Mucosa of gallbladder (tissue), 1 donor: ENCODE measurements at regions not wholly inside any gene's neighbourhood (a gene's known extent, or its start where the extent isn't known, plus 50 kb on each side); places are given as distances from the start of the nearest gene placed in this dataset.

Experiments
- DNase-seq: peaks from one replicate; pipeline ENCODE4 v3.0.0-alpha.2; 2020; ENCODE audit warnings: low spot score
- donor health status: DM: no; HTN: no; CAD: no.

GRCh38 chr2:54360055-54360792, 95.9 kb upstream of the SPTBN1 start:
- DNase-seq: no peak

GRCh38 chr2:54364409-54364808, 91.7 kb upstream of the SPTBN1 start:
- DNase-seq: no peak

- DNase-seq: no peak
Observed at GRCh38 chr2:54365661-54366060, 90.5 kb upstream of the SPTBN1 start.

GRCh38 chr2:54366487-54367280, 89.4 kb upstream of the SPTBN1 start:
- DNase-seq: no peak

- no peak for DNase-seq
Observed at GRCh38 chr2:54370405-54371104, 85.6 kb upstream of the SPTBN1 start.

GRCh38 chr2:54371460-54372065, 84.6 kb upstream of the SPTBN1 start:
- DNase-seq: no peak

- no peak for DNase-seq
Observed at GRCh38 chr2:54372361-54372760, 83.8 kb upstream of the SPTBN1 start.

GRCh38 chr2:54373855-54374254, 82.3 kb upstream of the SPTBN1 start:
- DNase-seq: no peak

GRCh38 chr2:54374591-54375364, 81.3 kb upstream of the SPTBN1 start:
- DNase-seq: no peak

- no peak for DNase-seq
Observed at GRCh38 chr2:54377451-54377850, 78.7 kb upstream of the SPTBN1 start.

GRCh38 chr2:54377901-54378493, 78.1 kb upstream of the SPTBN1 start:
- no peak for DNase-seq

- DNase-seq: no peak
Observed at GRCh38 chr2:54380670-54381069, 75.5 kb upstream of the SPTBN1 start.

GRCh38 chr2:54381293-54381692, 74.8 kb upstream of the SPTBN1 start:
- no peak for DNase-seq

- DNase-seq: no peak
Observed at GRCh38 chr2:54382601-54383000, 73.5 kb upstream of the SPTBN1 start.

- DNase-seq: no peak
Observed at GRCh38 chr2:54384301-54385203, 71.6 kb upstream of the SPTBN1 start.

GRCh38 chr2:54385271-54385670, 70.9 kb upstream of the SPTBN1 start:
- no peak for DNase-seq

GRCh38 chr2:54386585-54386984, 69.5 kb upstream of the SPTBN1 start:
- no peak for DNase-seq

- DNase-seq: no peak
Observed at GRCh38 chr2:54387059-54387991, 68.8 kb upstream of the SPTBN1 start.

GRCh38 chr2:54388076-54388475, 68.1 kb upstream of the SPTBN1 start:
- DNase-seq: no peak
